ENCODE measurements at regions not wholly inside any gene's neighbourhood (a gene's known extent, or its start where the extent isn't known, plus 50 kb on each side); places are given as distances from the start of the nearest gene placed in this dataset.

GRCh38 chr6:71168233-71168765, 120.3 kb upstream of the OGFRL1 start:
- TF ChIP-seq, protein P1, sequence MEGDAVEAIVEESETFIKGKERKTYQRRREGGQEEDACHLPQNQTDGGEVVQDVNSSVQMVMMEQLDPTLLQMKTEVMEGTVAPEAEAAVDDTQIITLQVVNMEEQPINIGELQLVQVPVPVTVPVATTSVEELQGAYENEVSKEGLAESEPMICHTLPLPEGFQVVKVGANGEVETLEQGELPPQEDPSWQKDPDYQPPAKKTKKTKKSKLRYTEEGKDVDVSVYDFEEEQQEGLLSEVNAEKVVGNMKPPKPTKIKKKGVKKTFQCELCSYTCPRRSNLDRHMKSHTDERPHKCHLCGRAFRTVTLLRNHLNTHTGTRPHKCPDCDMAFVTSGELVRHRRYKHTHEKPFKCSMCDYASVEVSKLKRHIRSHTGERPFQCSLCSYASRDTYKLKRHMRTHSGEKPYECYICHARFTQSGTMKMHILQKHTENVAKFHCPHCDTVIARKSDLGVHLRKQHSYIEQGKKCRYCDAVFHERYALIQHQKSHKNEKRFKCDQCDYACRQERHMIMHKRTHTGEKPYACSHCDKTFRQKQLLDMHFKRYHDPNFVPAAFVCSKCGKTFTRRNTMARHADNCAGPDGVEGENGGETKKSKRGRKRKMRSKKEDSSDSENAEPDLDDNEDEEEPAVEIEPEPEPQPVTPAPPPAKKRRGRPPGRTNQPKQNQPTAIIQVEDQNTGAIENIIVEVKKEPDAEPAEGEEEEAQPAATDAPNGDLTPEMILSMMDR (IDR thresholded peaks at IDR 0.05) = no peak
- TF ChIP-seq RFX5 (IDR thresholded peaks at IDR 0.05) = no peak
- TF ChIP-seq, protein P2, sequence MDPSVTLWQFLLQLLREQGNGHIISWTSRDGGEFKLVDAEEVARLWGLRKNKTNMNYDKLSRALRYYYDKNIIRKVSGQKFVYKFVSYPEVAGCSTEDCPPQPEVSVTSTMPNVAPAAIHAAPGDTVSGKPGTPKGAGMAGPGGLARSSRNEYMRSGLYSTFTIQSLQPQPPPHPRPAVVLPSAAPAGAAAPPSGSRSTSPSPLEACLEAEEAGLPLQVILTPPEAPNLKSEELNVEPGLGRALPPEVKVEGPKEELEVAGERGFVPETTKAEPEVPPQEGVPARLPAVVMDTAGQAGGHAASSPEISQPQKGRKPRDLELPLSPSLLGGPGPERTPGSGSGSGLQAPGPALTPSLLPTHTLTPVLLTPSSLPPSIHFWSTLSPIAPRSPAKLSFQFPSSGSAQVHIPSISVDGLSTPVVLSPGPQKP (IDR thresholded peaks at IDR 0.05; ENCODE audit: low read depth, low read length) = no peak
- TF ChIP-seq RARB (CRISPR knock-in tag; IDR thresholded peaks at IDR 0.05) = no peak
- no peak for TF ChIP-seq CHD4 (IDR thresholded peaks at IDR 0.05; ENCODE audit: borderline replicate concordance)
- no peak for TF ChIP-seq HMGXB4 (CRISPR knock-in tag; IDR thresholded peaks at IDR 0.05; ENCODE audit: borderline replicate concordance)
- no peak for TF ChIP-seq NR3C1 (IDR thresholded peaks at IDR 0.05)
- no peak for TF ChIP-seq EP300 (IDR thresholded peaks at IDR 0.05)
- no peak for TF ChIP-seq REST (IDR thresholded peaks at IDR 0.05)
- TF ChIP-seq SMC3 (IDR thresholded peaks at IDR 0.05) = no peak
- no peak for TF ChIP-seq CHD2 (IDR thresholded peaks at IDR 0.05; ENCODE audit: low read length, partially characterized antibody)
- no peak for TF ChIP-seq POLR2A (IDR thresholded peaks at IDR 0.05; ENCODE audit: low read length)
